Thoracic aorta (tissue), 2 donors: ENCODE measurements at regions not wholly inside any gene's neighbourhood (a gene's known extent, or its start where the extent isn't known, plus 50 kb on each side); places are given as distances from the start of the nearest gene placed in this dataset.

Experiments used
- ATAC-seq: fragments of 150-250 bp; one replicate; pipeline ENCODE4 v1.8.0; 2017; ENCODE audit warnings: low read depth; ENCODE audit not compliant: insufficient number of reproducible peaks, low FRiP score
- DNase-seq: peaks from one replicate; pipeline ENCODE4 v3.0.0-alpha.2; 2020; ENCODE audit warnings: low spot score
- H3K27ac ChIP-seq, 2 donors: fragments of 200-600 bp; sonication (generic); 1 replicate in 1 of 2; 2 replicates in 1 of 2; pipeline ENCODE4 v1.5.1; 2016; ENCODE audit warnings: mild to moderate bottlenecking in 2 of 2, moderate library complexity in 2 of 2
- H3K27me3 ChIP-seq: fragments of 200-600 bp; sonication (generic); replicated peaks from 2 replicates; pipeline ENCODE4 v1.6.0; 2016; ENCODE audit warnings: mild to moderate bottlenecking; ENCODE audit not compliant: insufficient read depth
- H3K36me3 ChIP-seq: fragments of 200-600 bp; sonication (generic); one replicate; pipeline ENCODE4 v1.5.1; 2016
- H3K4me1 ChIP-seq, 2 donors: fragments of 200-600 bp; sonication (generic); 1 replicate in 1 of 2; 2 replicates in 1 of 2; pipeline versions ENCODE4 v1.5.1 to v1.6.0; 2016; ENCODE audit warnings: low read depth in 2 of 2, mild to moderate bottlenecking in 1 of 2; ENCODE audit not compliant: control insufficient read depth in 1 of 2
- H3K4me3 ChIP-seq: fragments of 200-600 bp; sonication (generic); 2 replicates; pipeline ENCODE4 v1.5.1; 2016; ENCODE audit warnings: mild to moderate bottlenecking
- H3K9me3 ChIP-seq: fragments of 200-600 bp; sonication (generic); 2 replicates; pipeline ENCODE4 v1.5.1; 2016
- CTCF ChIP-seq: fragments of 200-600 bp; sonication (generic); IDR thresholded peaks from one replicate; pipeline ENCODE4 v1.5.1; 2019; ENCODE audit warnings: antibody characterized with exemption

GRCh38 chr5:125868036-125868435 is 555.2 kb upstream of the GRAMD2B start:
- Histone ChIP-seq H3K4me1 (no peaks in the 10 kb centered on the region), H3K9me3 (no peaks in the 10 kb centered on the region), H3K27me3 (no peaks in the 10 kb centered on the region), H3K27ac (no peak overlapping the region), H3K36me3 (no peaks in the 10 kb centered on the region), H3K4me3 (no peak overlapping the region)
- no peak for TF ChIP-seq CTCF
- no peak for DNase-seq
- ATAC-seq, result no peak

GRCh38 chr5:125870256-125870655 is 553.0 kb upstream of the GRAMD2B start:
- no peaks in the 10 kb centered on the region for H3K27me3 ChIP-seq
- no peaks in the 10 kb centered on the region for H3K36me3 ChIP-seq
- TF ChIP-seq CTCF, result no peak
- ATAC-seq, result no peak
- H3K27ac ChIP-seq, result no peak overlapping the region
- no peaks in the 10 kb centered on the region for H3K9me3 ChIP-seq
- H3K4me3 ChIP-seq, result no peak overlapping the region
- DNase-seq, result no peak
- H3K4me1 ChIP-seq, result no peaks in the 10 kb centered on the region

- no peak overlapping the region for H3K4me3 ChIP-seq
- DNase-seq (no peak), ATAC-seq (no peak)
- H3K27me3 ChIP-seq, result no peaks in the 10 kb centered on the region
- H3K27ac ChIP-seq, result no peak overlapping the region
- H3K36me3 ChIP-seq, result no peaks in the 10 kb centered on the region
- H3K4me1 ChIP-seq, result no peaks in the 10 kb centered on the region
- no peaks in the 10 kb centered on the region for H3K9me3 ChIP-seq
- no peak for TF ChIP-seq CTCF
These were observed 549.2 kb upstream of the GRAMD2B start for GRCh38 chr5:125874057-125874456.

- H3K36me3 ChIP-seq, result no peaks in the 10 kb centered on the region
- no peak overlapping the region for H3K27ac ChIP-seq
These were observed 548.5 kb upstream of the GRAMD2B start for GRCh38 chr5:125874717-125875116.

GRCh38 chr5:125877248-125877647 is 546.0 kb upstream of the GRAMD2B start:
- H3K36me3 ChIP-seq, result no peaks in the 10 kb centered on the region
- H3K9me3 ChIP-seq, result no peaks in the 10 kb centered on the region
- no peaks in the 10 kb centered on the region for H3K27me3 ChIP-seq
- no peak for TF ChIP-seq CTCF
- DNase-seq, result no peak
- ATAC-seq, result no peak
- H3K4me3 ChIP-seq, result no peak overlapping the region
- H3K4me1 ChIP-seq, result no peaks in the 10 kb centered on the region
- H3K27ac ChIP-seq, result no peak overlapping the region

More at GRCh38 chr5:125874717-125875116, 548.5 kb upstream of the GRAMD2B start:
- Histone ChIP-seq H3K9me3 (no peaks in the 10 kb centered on the region), H3K4me1 (no peaks in the 10 kb centered on the region), H3K27me3 (no peaks in the 10 kb centered on the region), H3K4me3 (no peak overlapping the region)
- ATAC-seq, result no peak
- no peak for DNase-seq
- TF ChIP-seq CTCF, result no peak
